GM19372 (cell line): ENCODE measurements at regions not wholly inside any gene's neighbourhood (a gene's known extent, or its start where the extent isn't known, plus 50 kb on each side); places are given as distances from the start of the nearest gene placed in this dataset.
"Not testable (repeated sequence)": the region's sequence is repeated elsewhere in the genome, so short reads cannot be mapped to it uniquely, and the experiment has no call there.

Source experiments
- ATAC-seq: cut with Tn5 transposase; IDR thresholded peaks from one replicate; pipeline ENCODE4 v1.9.1; 2021; ENCODE audit warnings: mild to moderate bottlenecking, low read depth, moderate library complexity; ENCODE audit not compliant: unreplicated experiment

DNA sequence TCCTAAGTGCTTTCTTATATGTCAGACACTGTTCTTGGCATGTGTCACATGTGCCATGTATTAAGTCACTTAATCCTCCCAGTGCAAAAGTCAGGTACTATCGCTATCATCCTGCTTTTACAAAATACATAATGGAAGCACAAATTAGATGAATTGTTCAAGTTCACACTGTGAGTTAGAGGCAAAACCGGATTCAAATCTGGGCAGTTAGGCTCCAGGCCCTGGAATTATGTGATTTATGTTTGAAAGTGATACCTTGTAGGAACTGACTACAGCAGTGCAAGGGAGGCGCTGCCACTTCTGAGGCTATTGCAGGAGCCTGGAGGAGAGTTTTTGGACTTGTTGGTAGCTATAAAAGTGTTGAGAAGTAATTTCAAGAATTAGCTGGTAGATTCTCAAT lies 358.3 kb downstream of the HLX start:
- no peak for ATAC-seq

DNA sequence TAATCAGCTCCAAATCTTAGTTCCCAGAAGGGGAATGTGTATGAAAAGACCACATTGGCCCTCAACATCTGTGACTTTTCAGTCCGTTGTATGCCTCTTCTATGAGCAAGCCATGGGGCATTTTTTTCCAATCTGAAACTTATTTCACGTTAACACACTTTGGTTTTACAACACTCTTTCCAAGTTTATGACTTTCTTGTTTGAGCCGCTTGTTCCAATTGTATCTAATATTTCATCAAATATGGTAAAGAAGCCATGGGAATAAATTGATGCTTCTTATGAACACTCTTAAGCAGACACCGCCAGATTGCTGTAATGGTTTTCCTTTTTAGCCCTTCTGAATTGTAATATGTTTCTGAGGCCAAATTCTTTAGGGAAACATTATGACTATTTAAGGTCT lies 359.9 kb downstream of the HLX start:
- ATAC-seq = no peak

DNA sequence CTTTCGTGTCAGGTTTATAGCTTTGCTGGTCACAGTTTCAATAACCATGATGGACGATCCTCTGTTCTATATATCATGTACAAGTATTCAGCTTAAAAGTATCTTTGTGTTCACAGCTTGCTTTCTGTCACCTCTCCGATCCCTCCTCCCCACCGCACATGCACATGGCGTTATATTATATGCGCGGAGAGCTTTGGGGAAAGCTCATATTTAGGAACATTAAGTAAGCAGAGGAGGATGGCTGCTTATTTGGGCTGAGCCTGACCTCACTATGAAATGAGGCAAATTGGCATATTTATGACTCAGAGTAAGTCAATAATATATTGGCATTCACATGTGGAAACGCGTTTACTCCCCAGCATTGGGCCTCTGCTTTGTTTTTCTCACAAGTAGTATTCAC lies 360.5 kb downstream of the HLX start:
- no peak for ATAC-seq

DNA sequence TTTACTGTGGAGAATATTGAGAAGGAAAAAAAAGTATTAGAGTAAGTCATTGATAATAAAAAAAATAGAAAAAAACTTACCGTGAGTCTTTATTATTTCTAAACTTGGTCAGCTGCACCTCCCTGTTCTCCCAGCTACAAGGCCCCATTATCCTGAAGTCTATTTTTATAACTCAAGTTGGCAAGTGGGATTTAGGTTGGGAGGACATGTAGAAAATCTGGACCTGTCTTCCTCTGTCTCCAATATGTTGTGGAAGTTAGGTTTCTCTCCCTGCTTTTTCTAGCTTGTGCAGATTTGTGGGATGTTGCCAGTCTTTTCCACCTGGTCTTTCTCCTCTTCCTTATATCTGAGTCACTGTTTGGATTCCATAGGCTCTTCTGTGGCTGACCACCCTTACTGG lies 361.4 kb downstream of the HLX start:
- ATAC-seq = no peak

DNA sequence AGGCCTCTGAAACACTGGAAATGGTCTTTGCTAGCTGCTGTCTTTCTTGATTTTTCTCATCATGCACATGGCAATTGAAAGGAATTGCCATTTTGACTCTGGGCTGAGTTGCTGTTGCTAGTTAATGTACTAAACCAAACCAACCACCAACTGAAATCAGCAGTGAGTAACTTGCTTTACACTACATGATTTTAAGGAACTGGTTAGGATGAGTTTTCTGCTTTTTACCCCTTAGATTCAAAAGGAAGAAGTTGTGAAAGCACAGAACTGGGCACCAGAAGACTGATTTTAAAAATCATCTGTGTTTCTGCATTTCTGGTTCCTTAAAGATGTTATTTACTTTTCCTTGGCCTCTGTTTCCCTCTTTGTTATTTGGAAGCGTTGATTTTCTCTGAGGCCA lies 361.9 kb downstream of the HLX start:
- ATAC-seq = no peak

DNA sequence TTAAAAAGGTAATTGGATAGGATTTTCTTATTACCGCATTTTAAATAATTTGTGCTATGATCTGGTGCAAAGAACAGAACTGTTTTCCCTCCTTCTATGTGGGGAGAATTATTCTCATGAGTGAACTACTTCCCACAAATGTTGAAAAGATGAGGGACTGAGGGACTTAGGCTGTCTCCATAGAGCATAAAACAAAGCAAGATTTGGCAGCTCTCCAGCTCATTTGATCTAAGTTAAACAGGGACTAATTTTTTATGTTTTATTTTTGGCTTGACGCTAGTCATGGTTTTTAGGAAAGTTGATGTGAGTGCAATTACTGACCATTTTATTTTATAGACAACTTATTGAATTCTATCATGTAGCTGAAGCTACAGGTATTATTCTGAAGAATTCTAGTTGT lies 362.3 kb downstream of the HLX start:
- no peak for ATAC-seq

DNA sequence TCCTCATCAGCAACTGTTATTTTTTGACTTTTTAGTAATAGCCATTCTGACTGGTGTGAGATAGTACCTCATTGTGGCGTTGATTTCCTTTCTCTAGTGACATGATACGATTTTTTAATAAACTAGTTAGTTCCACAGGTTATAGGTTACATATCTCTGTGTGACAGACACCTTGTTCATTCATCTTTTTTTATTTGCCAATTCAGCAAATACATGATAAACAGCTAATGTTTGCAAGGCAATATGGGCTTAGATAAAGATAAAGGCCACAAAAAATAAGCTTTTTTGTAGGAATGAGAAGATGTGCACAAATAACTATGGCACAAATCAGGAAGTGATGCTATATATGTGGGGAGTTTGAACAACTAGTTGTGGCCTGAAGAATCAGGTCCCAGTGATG lies 366.8 kb downstream of the HLX start:
- no peak for ATAC-seq

DNA sequence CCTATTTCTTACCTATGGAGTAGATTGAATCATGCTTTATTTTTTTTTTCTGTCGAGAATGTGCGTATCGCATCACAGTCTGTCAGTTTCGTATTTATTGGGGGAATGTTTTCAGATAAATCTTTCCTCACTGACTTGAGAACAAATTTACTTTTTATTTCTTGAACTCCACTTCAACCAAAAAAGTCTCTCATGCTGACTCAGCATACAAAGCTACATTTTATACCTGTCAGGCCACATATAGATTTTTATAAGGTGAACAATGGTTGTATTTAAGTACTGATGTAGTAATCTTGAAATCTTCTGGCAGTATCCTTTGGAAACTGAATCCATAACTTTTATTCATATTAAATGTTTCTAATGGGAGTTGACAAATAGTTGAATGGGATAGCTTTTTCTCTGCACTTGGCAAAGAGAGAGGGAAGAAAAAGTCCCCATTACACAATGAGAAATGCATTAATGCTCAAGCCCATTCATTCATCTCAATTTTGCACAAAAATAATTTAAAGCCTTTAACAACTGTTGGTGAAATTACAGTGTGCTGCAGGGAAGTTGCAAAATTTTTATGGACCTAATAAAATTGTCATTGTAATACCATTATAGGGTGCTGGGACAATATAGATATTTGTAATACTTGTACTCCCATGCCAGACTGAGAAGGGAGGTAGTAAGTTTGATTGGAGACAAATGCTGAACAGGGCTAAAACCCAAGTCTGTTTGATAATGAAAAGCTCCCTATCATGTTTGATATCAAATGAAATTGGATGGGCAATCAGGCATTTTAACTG lies 367.6 kb downstream of the HLX start:
- no peak for ATAC-seq

DNA sequence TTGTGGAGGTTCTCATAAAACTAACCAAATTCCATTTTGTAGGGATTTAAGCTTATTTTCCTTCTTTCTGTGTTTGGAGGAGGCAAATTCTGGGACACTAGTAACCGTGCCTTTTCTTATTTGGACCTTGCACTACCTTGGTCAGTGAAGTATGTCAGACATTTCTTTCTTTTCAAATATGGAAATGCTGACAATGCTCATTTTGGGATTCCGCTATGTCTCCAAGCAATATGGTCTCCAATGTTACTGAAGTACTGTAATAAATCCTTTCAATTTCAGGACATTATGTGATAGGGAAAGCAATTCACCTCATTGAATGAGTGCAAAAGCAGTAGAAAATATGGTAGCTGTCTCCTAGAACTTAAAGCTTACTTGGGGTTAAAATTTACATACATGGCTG lies 372.3 kb downstream of the HLX start:
- no peak for ATAC-seq

DNA sequence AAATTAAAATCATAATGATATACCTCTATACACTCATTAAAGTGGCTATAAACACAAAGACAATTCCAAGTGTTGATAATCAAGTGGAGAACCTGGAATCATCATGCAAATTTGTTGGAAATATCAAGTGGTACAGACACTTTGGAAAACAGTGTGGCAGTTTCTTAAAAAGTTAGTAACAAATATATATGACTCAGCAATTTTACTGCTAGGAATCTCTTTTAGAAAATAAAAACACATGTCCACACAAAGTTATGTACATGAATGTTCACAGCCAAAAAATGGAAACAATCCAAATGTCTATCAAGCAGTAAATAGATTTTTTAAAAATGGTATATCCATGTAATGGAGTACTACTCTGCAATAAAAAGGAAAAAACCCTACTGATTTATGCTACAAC lies 375.6 kb downstream of the HLX start:
- no peak for ATAC-seq

DNA sequence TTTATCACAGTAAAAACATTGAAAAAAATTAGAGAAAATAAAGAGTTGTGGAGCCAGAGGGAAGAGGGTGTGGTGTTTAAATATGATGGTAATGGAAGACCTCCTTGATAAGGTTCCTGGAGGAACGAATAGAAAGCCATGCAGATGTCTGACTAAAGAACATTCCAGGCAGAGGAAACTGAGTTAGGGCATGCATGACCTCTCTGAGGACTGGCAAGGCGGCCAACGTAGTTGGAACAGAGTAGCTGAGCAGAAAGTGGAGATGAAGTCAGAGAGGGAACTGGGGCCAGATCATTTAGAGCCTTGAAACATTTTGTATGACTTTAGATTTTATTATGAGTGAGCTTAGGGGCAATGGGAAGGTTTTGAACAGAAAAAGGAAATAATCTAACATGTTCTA lies 377.5 kb downstream of the HLX start:
- no peak for ATAC-seq

DNA sequence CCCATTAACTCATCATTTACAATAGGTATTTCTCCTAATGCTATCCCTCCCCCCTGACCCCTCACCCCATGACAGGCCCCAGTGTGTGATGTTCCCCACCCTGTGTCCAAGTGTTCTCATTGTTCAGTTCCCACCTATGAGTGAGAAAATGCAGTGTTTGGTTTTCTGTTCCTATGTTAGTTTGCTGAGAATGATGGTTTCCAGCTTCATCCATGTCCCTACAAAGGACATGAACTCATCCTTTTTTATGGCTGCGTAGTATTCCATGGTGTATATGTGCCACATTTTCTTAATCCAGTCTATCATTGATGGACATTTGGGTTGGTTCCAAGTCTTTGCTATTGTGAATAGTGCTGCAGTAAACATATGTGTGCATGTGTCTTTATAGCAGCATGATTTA lies 378.3 kb downstream of the HLX start:
- not testable (repeated sequence) for ATAC-seq

DNA sequence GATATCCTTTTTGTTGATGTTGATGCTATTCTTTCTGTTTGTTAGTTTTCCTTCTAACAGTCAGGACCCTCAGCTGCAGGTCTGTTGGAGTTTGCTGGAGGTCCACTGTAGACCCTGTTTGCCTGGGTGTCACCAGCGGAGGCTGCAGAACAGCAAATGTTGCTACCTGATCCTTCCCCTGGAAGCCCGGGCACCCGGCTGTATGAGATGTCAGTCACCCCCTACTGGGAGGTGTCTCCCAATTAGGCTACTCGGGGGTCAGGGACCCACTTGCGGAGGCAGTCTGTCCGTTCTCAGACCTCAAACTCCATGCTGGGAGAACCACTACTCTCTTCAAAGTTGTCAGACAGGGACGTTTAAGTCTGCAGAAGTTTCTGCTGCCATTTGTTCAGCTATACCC lies 383.4 kb downstream of the HLX start:
- not testable (repeated sequence) for ATAC-seq

DNA sequence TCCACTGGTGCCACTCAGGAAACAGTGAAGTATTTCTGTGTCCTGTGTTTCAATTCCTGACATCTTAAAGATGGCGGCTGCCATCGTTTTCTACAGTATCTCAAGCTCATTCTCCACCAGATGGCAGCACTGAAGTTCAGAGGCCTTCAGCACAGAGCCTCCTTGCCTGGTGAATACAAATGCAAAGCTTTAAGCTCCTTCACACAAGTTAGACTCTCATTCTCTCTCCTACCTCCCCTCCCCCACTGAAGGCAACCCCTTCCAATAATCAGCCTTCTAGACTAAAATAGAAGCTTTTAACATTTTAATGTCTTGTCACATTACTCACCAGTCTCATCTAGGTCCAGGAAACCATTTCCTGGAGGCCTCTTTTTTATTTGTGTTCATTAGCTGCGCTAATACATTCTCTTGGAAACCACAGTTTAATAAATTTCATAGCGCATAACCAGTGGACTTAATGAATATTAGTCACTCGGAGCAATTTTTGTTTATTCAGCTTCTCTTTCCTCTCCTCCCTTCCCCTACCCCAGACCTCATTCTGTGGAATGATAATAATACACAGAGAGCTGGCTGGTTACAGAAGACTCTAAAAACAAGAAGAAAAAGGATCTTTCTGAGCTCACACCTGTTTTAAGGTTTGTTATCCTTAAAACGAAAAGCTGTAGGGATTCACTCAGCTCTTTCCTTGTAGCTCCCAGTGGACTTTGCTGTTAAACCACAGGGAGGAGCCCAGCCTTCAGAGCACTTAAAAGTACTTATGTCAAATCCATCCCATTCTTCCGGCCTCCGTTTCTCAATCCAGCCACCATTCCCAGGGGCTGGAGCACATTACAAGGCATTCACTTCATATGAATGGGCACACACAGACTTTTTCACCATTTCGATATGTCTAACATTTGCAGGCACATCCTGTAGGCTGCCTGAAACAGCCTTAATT lies 384.9 kb downstream of the HLX start:
- peak; percentile 99 for ATAC-seq

DNA sequence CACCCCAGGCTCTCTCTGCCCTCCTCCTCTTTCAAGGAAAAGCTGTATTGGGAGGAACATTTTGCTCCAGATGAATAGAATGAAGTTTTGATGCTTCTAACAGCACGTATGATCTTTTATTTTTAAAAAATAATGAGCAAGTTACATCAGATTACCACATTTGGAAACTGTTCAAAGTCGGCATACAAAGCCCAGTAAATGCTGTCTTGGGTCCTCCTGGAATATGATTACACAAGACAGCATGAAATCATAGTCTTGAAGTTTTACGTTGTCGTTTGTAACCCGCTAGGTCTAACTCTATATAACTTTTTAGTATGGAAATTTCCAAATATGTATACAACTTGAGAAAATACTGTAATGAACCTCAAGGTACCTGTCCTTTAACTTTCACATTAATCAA lies 385.6 kb downstream of the HLX start:
- ATAC-seq = no peak

DNA sequence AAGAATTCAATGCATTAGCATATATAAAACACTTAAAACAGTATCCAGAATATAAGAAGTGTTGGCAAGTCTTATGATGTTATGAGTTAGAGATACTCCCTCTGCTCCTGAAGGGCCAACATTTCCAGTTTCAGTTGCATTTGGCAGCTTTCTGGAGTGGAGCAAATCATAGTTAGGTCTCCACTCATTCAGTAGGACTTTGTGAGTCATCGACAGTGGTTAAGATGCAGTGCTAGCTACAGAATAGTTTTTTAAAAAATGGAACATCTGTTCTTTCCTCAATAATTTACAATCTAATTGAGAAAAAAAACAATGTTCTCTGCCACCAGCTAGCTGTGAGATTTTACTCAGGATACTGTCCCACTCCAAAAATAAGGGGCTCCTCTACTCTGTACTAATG lies 389.1 kb downstream of the HLX start:
- no peak for ATAC-seq

DNA sequence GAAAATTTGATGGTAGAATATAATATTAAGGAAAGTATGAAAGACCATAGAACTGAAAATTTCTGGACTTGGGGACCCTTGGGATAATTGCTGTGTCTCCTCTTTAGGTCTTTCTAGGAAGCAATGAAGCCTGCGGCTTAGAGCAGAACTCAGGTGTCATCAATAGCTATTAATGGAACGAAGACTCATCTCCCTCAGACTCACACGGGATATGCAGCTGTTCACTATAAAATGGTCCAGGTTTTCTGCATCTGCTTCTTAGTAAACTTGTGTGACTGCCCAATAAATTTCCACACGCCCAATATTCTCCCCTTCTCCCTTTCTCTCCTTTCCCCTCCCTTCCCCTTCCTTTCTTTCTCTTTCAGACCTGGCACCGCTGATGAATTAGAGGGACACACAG lies 392.5 kb downstream of the HLX start:
- no peak for ATAC-seq

DNA sequence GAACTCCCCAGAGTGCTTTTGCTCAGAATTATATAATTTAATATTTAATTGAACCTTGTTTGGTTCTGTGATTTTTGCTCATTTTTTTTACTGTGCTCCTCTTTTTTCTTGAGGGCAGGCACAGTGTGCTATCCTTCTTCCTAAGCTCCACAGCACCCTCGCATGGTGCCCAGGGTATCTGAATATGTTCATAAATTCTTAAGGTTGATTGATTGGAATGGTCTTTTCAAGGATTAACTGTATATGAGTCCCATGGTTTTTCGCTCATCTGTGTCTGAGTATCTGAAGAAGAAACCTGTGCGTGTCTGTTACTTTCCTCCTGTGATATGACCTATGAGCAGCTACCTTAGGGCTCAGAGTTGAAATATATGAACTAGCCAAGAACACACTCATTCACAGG lies 393.7 kb downstream of the HLX start:
- no peak for ATAC-seq

DNA sequence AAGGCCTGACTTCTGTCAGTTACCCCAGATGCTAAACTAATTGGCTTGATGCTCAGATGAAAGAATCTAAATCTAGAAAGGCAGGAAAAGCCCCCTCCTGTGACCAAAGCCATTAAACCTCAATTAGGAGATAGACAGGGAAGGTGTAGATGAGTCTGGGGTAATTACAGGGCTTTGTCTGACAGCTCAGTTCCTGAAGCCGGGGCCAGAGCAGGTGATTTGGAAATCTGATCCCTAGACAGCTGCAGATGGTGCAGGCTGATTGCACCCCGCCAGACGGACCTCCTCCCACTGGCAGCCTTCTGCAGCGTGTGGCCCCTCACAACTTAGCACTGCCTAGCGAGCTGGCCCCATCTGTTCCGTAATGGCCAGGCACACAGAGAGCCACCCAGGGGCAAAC lies 395.1 kb downstream of the HLX start:
- no peak for ATAC-seq

DNA sequence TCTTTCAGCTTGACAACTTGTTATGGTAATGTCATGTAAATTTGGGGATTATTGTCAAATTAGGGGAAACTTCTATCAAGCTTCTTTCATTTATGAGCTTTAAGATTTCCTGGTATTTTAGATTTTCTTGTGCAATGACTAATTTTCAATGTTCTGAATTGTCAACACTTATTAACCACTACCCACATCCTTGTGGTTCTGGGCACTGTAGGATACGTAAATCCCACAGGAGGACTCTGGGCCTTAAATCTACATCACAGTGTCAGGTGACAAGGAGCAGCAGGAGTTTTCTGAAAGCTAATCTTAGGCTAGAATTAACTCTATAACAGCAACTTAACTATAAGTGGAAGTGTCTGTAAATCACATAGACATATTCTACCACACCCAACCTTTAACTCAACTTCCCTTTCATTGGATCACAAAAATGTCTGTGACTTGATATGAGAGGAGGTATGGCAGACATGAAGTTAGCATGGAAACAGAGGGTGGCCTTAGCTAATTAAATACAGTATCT lies 397.7 kb downstream of the HLX start:
- ATAC-seq = no peak

DNA sequence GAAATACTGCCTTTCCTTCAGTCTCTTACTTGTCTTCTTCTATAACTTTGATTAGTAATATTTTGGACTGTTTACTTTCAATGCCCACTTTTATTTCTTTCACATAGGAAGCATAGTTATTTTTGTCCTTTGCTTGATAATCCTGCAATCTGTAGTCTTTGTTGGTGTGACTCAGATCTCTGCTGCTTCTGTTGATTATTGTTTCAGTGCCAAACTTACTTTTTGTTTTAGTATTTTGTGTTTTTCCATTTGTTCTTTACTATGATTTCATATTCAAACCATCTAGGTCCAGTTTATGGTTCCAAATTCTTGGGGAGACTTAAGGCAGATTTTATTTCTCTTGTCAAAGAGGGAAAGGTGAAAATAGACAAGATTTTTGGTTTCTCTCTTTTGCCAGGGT lies 399.9 kb downstream of the HLX start:
- no peak for ATAC-seq

DNA sequence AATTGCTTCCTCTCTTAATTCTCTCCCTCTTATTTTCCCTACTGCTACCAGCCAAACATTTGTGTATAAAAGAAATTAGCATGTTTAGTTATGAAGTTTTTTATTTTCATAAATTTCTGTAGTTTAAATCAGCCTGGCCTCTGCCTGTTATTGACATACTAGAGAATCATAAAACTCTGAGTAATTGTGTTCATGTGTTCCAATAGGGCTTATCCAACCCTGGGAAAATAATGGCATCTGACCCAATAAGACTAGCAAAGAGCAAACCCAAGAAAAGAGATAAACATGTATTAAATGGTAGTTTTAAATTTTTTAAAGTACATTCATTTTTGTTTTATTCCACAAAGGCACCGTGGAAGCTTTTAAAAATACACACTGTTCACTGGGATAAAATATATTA lies 404.3 kb downstream of the HLX start:
- ATAC-seq = no peak
